Naive thymus-derived CD8-positive, alpha-beta T cell (primary cell): ENCODE measurements at regions not wholly inside any gene's neighbourhood (a gene's known extent, or its start where the extent isn't known, plus 50 kb on each side); places are given as distances from the start of the nearest gene placed in this dataset.

ENCODE experiments used
- ATAC-seq, 2 donors: fragments of 150-1000 bp; cut with Tn5 transposase in 1 of 2; sonication (Bioruptor Pico), chemical (Tn5 transposase) in 1 of 2; 1 replicate in 1 of 2; 2 replicates in 1 of 2; pipeline ENCODE4 v1.10.0; 2021; ENCODE audit warnings: mild to moderate bottlenecking in 2 of 2, moderate library complexity in 2 of 2
- POLR2A ChIA-PET: fragments of 350-600 bp; sonication (Branson Sonifier 250); formaldehyde crosslinking; loops from one replicate; lab custom pipeline; 2021; ENCODE audit warnings: antibody characterized with exemption; lab: Charles Lee
- DNase-seq, 10 donors: peaks; one replicate each; pipeline versions ENCODE4 v3.0.0 to v3.0.0-alpha.2; 2020 to 2022
- H3K27ac Mint-ChIP-seq, 10 donors: one replicate each; pipeline ENCODE4 v1.8.0; 2020 to 2022; ENCODE audit warnings: mild to moderate bottlenecking in 10 of 10, mixed read lengths in 10 of 10, moderate library complexity in 4 of 10, inconsistent platforms in 1 of 10
- H3K27me3 Mint-ChIP-seq, 5 donors: one replicate each; pipeline ENCODE4 v1.8.0; 2021 to 2022; ENCODE audit warnings: mixed read lengths in 5 of 5
- H3K36me3 Mint-ChIP-seq, 3 donors: one replicate each; pipeline ENCODE4 v1.8.0; 2020 to 2022; ENCODE audit warnings: mixed read lengths in 3 of 3, mild to moderate bottlenecking in 2 of 3, inconsistent platforms in 1 of 3
- H3K4me1 Mint-ChIP-seq, 4 donors: one replicate each; pipeline ENCODE4 v1.8.0; 2021 to 2022; ENCODE audit warnings: mixed read lengths in 4 of 4
- H3K4me3 Mint-ChIP-seq, 10 donors: one replicate each; pipeline ENCODE4 v1.8.0; 2020 to 2022; ENCODE audit warnings: mild to moderate bottlenecking in 10 of 10, mixed read lengths in 10 of 10, moderate library complexity in 6 of 10, inconsistent platforms in 1 of 10
- H3K9me3 Mint-ChIP-seq, 9 donors: one replicate each; pipeline ENCODE4 v1.8.0; 2020 to 2022; ENCODE audit warnings: mixed read lengths in 9 of 9, mild to moderate bottlenecking in 3 of 9, inconsistent platforms in 1 of 9, moderate library complexity in 1 of 9

DNA sequence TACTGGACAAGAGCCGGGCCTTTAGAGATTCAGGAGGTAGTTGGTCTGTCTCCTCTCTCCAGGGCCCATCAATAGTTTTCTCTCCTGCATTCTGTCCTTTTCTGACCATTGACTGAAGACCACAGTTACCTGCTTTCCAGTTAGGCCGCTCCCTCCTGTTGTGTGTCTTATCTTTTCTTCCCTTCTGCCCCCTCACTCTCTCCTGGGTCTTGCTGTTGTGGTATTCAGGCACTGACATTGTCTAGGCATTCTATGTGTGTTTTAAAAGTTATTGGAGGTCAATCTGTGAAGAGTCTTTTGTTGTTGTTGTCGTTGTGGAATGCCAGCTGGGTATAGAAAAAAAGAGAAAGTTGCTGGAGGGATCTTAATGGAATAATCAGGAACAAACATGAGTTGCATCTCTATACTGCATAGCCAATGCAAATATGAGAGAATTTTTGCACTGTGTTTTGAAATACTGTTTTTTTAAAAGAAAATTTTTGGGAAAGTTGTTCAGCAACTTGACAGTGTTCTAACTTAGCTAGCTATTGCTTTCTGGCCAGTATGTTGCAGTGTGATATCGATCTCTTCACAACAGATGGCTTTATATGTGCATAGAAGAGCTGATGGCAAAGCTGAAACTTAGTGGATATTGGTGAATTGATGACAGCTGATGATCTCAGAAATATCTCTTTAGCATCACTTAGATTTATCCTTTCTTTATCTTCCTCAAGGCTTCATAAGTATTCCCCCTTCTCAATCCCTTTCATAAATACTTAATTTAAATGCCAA is 240.7 kb downstream of the C4orf33 start:
- peaks cover 0 to 37% (median 16%) of the 10 kb centered on the region in 5 donors for H3K27me3 Mint-ChIP-seq
- no peaks in the 10 kb centered on the region for H3K4me1 Mint-ChIP-seq
- H3K36me3 Mint-ChIP-seq = no peaks in the 10 kb centered on the region
- H3K4me3 Mint-ChIP-seq = no peak overlapping the region
- DNase-seq = no peak
- no peak overlapping the region for H3K27ac Mint-ChIP-seq
- POLR2A ChIA-PET = no interaction called here
- no peak for ATAC-seq
- peaks cover 0 to 3% (median 0%) of the 10 kb centered on the region in 9 donors for H3K9me3 Mint-ChIP-seq

DNA sequence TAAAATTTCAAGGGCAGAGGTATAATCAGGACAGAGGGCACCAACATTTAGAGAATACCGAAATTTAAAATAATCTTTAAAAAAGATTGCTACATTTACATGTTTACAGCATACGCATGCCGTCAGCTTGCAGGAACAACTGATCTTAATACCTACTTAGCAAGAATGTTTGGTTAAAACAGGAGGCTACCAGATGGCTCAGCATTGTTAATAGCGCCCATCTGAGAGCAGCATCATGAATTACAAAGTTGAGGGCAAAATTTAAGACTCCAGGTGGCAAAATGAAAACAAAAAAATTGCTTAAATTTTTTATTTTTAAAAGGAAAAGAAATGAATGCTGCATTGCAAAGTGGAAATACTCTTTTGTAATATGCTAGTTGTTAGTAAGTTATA is 241.3 kb downstream of the C4orf33 start:
- no peak for ATAC-seq
- no peaks in the 10 kb centered on the region for H3K4me1 Mint-ChIP-seq
- H3K27ac Mint-ChIP-seq = no peak overlapping the region
- peaks cover 0 to 3% (median 0%) of the 10 kb centered on the region in 9 donors for H3K9me3 Mint-ChIP-seq
- peaks cover 0 to 37% (median 16%) of the 10 kb centered on the region in 5 donors for H3K27me3 Mint-ChIP-seq
- no peak for DNase-seq
- no peak overlapping the region for H3K4me3 Mint-ChIP-seq
- no peaks in the 10 kb centered on the region for H3K36me3 Mint-ChIP-seq
- POLR2A ChIA-PET = no interaction called here

DNA sequence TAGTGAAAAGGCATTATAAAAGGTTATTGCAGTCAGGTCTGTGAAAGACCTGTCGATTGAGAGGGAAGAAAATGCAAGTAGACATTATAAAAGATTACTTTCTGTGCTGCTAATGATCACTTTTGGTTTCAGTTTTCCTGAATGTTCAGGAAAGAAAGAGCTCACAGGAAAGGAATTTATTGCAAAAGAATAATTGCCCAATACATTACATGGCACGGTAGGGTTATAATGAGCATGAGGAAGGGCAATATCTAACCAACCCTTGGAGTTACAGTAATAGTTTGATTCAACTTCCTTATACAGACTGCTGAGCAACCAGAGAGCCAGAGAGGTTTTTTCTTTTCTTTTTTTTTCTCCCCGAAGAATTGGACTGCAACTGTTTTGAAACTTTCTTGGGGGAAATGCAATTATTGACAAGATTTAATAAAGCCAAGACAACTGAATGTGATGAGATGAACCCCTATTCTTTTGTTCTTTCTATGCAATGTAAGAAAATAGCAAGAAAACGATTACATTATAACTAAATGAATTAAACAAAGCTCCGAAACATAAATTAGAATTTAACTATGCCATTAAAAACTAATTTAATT is 247.0 kb downstream of the C4orf33 start:
- DNase-seq (no peak), ATAC-seq (no peak)
- H3K27me3 Mint-ChIP-seq = peaks cover 2 to 34% (median 15%) of the 10 kb centered on the region in 5 donors
- H3K36me3 Mint-ChIP-seq = no peaks in the 10 kb centered on the region
- H3K9me3 Mint-ChIP-seq = peaks cover 0 to 3% (median 0%) of the 10 kb centered on the region in 9 donors
- H3K4me3 Mint-ChIP-seq = no peak overlapping the region
- H3K4me1 Mint-ChIP-seq = peaks cover 0 to 1% (median 0%) of the 10 kb centered on the region in 4 donors
- no peak overlapping the region for H3K27ac Mint-ChIP-seq
- POLR2A ChIA-PET = no interaction called here

DNA sequence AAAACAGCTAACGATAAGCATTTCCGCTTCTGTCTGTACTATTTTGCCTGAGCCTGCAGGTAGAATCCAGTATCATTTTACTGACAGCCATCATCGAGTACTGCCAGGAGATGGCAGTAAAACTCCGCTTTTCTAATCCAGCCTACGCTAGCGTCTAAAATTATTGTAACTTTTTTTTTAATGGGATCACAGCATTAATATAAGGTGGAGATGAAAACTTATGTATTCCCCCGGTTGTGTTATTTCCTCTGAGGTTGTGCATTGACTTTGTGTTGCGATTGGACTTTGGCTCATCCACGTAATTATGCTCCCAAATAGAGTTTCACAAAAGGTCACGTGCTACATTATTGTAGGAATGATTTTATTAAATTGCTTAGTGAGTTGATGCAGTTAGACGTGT is 248.1 kb downstream of the C4orf33 start:
- Mint-ChIP-seq H3K4me1 (peaks cover 0 to 1% (median 0%) of the 10 kb centered on the region in 4 donors), H3K4me3 (no peak overlapping the region), H3K36me3 (no peaks in the 10 kb centered on the region), H3K9me3 (peaks cover 0 to 3% (median 0%) of the 10 kb centered on the region in 9 donors), H3K27me3 (peaks cover 3 to 22% (median 8%) of the 10 kb centered on the region in 5 donors), H3K27ac (no peak overlapping the region)
- POLR2A ChIA-PET = no interaction called here
- no peak for ATAC-seq
- no peak for DNase-seq

DNA sequence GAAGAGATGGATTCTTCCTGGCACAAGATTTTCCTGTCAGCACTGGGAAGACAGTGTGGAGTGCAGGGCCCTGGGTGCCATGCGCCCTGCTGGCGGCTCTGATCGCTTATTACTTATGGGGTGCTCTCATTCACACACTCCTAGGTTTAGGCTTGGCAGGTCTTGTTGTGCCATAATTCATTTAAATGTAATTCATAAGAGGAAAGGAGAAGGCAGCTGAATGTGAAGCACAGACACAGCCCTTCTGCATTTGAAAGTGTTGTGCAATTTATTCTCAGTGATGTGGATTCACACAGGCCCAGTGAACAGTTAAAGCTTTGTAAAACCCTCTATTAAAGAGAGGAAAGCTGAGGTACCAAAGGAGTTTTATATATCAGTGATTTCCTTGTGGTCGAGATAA is 249.7 kb downstream of the C4orf33 start:
- Mint-ChIP-seq H3K4me3 (no peak overlapping the region), H3K27me3 (peaks cover 4 to 17% (median 7%) of the 10 kb centered on the region in 5 donors), H3K9me3 (no peaks in the 10 kb centered on the region), H3K36me3 (no peaks in the 10 kb centered on the region), H3K27ac (no peak overlapping the region), H3K4me1 (peaks cover 0 to 1% (median 0%) of the 10 kb centered on the region in 4 donors)
- DNase-seq (no peak), ATAC-seq (no peak)
- POLR2A ChIA-PET = no interaction called here

DNA sequence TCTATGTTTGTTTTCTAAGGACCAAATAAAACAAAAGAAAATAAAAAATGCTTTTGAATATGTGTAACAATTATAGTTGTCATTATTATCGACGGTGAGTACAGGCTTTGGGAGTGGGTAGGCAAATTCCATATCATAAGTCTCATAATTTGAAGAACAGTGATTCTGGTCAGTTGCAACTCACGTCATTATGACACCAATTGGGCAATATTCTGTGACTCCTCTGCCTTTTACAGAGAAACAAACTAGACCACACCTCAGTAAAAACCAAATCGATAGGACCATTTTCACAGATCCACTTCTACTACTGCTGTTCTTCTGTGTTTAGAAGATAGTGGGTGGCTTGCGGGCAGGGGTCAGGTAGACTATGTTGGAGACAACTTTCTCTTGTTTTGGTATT is 250.1 kb downstream of the C4orf33 start:
- no peak for DNase-seq
- H3K4me3 Mint-ChIP-seq = no peak overlapping the region
- POLR2A ChIA-PET = no interaction called here

DNA sequence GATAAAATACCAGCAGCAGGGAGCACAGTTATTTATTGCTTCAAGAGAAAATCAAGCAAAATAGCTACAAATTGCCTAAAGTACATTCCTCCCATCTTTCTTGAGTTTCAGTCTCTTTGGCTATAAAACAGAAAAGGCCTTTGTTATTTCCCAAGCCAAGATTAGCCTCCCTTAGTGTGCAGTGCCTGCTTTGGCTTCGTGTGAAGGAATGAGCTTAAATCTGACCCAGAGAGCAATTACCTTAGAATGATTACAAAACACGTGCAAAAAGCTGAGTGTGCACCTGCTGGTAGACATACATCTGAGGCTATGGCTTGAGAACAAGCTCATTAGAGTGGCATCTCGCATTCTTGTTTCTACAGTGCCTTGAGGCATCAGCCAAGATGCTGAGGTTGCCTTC is 250.8 kb downstream of the C4orf33 start:
- ATAC-seq = no peak
- DNase-seq = no peak
- POLR2A ChIA-PET = no interaction called here
- Mint-ChIP-seq H3K9me3 (no peaks in the 10 kb centered on the region), H3K27me3 (peaks cover 0 to 13% (median 10%) of the 10 kb centered on the region in 5 donors), H3K36me3 (no peaks in the 10 kb centered on the region), H3K4me3 (no peak overlapping the region), H3K27ac (no peak overlapping the region), H3K4me1 (peaks cover 0 to 1% (median 0%) of the 10 kb centered on the region in 4 donors)

More for the DNA sequence above, 250.1 kb downstream of the C4orf33 start:
- no peak overlapping the region for H3K27ac Mint-ChIP-seq
- no peaks in the 10 kb centered on the region for H3K9me3 Mint-ChIP-seq
- peaks cover 0 to 1% (median 0%) of the 10 kb centered on the region in 4 donors for H3K4me1 Mint-ChIP-seq
- H3K36me3 Mint-ChIP-seq = no peaks in the 10 kb centered on the region
- H3K27me3 Mint-ChIP-seq = peaks cover 2 to 14% (median 7%) of the 10 kb centered on the region in 5 donors
- no peak for ATAC-seq

DNA sequence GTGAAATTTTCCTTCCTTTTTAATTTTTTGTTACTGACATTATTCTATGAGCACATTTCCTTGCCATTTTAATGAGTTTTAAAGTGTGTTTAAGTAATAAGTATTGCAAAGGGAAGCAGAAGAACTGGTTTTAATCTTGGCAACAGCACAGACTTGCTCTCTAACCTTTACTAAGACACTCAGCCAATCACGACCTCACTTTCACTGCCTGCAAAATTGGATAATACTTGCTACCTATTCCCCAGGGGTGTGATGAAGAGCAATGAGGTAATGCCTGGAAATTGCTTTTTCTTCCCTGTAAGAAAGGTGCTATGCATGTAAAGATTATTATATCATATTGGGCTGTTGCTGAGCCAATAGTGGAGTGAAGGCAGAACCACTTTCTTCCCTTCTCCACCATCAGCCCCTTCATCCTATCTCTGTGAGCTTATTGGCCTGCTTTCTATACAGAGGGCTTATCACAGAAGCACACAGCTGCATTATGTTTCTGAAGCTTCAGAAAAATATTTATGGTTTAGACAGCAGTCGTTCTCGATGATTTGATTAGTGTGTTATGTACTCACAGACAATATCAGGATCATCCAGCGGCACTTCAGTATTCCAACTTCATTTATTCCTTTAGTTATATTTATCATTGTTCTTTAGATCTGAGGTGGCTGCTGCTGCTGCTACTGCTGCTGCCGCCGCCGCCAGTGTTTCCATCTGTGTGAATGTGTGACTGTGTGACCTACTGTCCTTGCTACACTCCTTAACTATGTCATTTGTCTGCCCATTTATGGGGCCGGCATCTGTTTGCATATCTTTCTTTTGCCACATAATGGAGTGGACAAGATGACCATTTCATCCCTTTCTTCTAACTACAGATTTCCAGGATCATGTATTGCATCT is 255.1 kb downstream of the C4orf33 start:
- Mint-ChIP-seq H3K4me1 (no peaks in the 10 kb centered on the region), H3K36me3 (no peaks in the 10 kb centered on the region), H3K9me3 (no peaks in the 10 kb centered on the region), H3K27me3 (peaks cover 3 to 28% (median 10%) of the 10 kb centered on the region in 5 donors), H3K4me3 (no peak overlapping the region), H3K27ac (no peak overlapping the region)
- DNase-seq = no peak
- POLR2A ChIA-PET = no interaction called here
- ATAC-seq = no peak

DNA sequence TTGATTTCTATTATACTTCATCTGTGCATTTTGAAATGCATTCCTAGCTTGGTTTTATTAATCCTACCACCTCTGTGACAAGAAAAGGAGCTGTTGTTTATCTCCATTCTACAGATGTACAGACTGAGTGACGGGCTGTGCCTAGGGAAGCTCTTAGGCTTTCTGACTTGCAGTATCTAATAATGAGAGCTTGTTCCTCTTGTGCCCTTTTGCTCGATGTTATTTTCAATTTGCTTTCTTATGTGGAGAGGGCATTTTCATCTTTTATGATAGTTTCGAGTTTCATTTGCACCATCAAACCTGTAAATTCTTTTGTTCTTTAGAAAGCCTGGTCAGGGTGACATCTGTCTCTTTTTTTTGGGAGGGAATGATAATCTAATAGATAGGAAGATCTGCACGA is 256.5 kb downstream of the C4orf33 start:
- no peaks in the 10 kb centered on the region for H3K4me1 Mint-ChIP-seq
- ATAC-seq (no peak), DNase-seq (no peak)
- no peaks in the 10 kb centered on the region for H3K9me3 Mint-ChIP-seq
- POLR2A ChIA-PET = no interaction called here
- H3K27me3 Mint-ChIP-seq = peaks cover 6 to 28% (median 10%) of the 10 kb centered on the region in 5 donors
- H3K27ac Mint-ChIP-seq = no peak overlapping the region
- H3K36me3 Mint-ChIP-seq = no peaks in the 10 kb centered on the region
- H3K4me3 Mint-ChIP-seq = no peak overlapping the region

DNA sequence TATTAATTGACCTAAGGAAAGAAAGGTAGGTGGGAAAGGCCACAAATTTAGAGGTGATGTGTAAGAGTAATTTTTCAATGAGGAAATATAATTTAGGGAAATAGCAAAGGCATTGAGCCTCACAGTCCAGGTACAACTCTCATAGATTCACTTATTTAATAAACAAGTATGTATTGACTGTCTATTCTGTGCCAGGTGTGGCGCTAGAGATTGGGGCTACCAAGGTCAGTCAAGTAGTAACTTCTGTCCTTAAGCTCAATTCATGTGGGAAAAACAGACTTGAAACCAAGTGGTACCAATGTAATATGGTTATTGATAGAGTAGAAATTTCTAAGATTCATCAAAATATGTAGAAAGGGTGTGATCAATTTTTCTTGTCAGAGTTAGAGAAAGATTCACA is 257.5 kb downstream of the C4orf33 start:
- no peak for ATAC-seq
- H3K4me1 Mint-ChIP-seq = no peaks in the 10 kb centered on the region
- H3K9me3 Mint-ChIP-seq = no peaks in the 10 kb centered on the region
- peaks cover 6 to 28% (median 13%) of the 10 kb centered on the region in 5 donors for H3K27me3 Mint-ChIP-seq
- H3K36me3 Mint-ChIP-seq = no peaks in the 10 kb centered on the region
- no peak for DNase-seq
- no peak overlapping the region for H3K27ac Mint-ChIP-seq
- H3K4me3 Mint-ChIP-seq = no peak overlapping the region
- POLR2A ChIA-PET = no interaction called here

DNA sequence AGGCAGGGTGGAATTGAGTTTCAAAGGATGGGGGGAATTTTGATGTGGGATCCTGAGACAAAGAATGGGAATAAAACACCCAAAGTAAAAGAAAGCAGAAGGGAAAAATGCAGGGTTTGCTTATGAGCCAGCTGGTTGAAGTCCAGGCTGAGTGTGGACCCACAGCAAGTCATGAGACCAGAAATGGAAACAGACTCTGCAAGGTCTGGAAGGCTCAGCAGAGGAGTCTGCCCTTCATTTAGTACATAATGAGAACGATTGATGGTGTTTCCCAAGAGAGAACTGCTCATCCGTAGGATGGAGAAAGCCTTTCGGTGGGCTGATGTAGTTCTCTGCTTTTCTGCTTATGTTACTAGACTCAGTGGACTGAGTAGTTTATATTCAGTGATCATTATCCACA is 259.1 kb downstream of the C4orf33 start:
- no peaks in the 10 kb centered on the region for H3K4me1 Mint-ChIP-seq
- no peak for ATAC-seq

DNA sequence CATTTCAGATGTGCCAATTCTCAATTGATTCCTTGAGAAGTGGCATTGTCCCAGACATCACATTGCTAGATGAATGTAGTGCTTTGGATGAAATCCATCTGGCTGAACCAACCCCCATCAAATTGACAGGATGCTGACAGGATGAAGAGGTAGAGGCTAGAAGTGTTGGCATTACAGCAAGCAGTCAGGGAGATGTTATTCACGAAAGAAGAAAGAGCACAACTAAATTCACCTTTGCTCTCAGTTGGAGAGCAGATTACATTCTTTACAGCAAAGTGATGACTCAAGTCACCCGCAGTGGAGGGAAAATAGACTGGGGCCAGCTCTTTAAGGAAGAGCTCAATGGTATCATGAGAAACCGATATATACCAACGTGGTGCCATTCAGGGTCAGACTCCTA is 259.6 kb downstream of the C4orf33 start:
- DNase-seq (no peak), ATAC-seq (no peak)
- Mint-ChIP-seq H3K4me3 (no peak overlapping the region), H3K27me3 (peaks cover 6 to 39% (median 14%) of the 10 kb centered on the region in 5 donors), H3K27ac (no peak overlapping the region), H3K9me3 (no peaks in the 10 kb centered on the region), H3K36me3 (no peaks in the 10 kb centered on the region), H3K4me1 (no peaks in the 10 kb centered on the region)
- POLR2A ChIA-PET = no interaction called here

More for the DNA sequence above, 259.1 kb downstream of the C4orf33 start:
- H3K9me3 Mint-ChIP-seq = no peaks in the 10 kb centered on the region
- no peak for DNase-seq
- no peaks in the 10 kb centered on the region for H3K36me3 Mint-ChIP-seq
- H3K27ac Mint-ChIP-seq = no peak overlapping the region
- H3K27me3 Mint-ChIP-seq = peaks cover 6 to 37% (median 14%) of the 10 kb centered on the region in 5 donors
- H3K4me3 Mint-ChIP-seq = no peak overlapping the region
- POLR2A ChIA-PET = no interaction called here

DNA sequence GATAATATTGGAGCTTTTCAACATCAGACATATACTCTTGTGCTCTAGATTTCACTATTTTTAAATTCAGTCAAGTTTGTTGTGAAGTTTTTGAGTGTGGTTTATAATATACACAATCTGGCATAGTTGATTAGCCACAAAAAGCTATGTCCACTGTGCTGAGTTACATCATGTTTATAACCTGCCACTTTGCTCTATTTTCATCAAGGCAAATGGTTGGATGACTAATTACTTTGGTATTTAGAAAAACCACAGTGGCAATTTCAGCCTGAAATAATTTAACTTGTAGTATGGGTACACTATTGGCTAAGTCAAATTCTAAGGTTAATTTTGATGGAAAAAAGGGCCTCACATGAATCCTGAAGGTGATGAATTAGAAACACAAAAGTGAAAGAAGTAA is 262.6 kb downstream of the C4orf33 start:
- DNase-seq = no peak
- no peaks in the 10 kb centered on the region for H3K9me3 Mint-ChIP-seq

More for the DNA sequence above, 262.6 kb downstream of the C4orf33 start:
- Mint-ChIP-seq H3K27me3 (peaks cover 6 to 31% (median 18%) of the 10 kb centered on the region in 5 donors), H3K36me3 (no peaks in the 10 kb centered on the region), H3K4me1 (no peaks in the 10 kb centered on the region), H3K27ac (no peak overlapping the region), H3K4me3 (no peak overlapping the region)
- POLR2A ChIA-PET = no interaction called here
- ATAC-seq = no peak
